Smooth muscle cell (in vitro differentiated cells): ENCODE measurements at regions not wholly inside any gene's neighbourhood (a gene's known extent, or its start where the extent isn't known, plus 50 kb on each side); places are given as distances from the start of the nearest gene placed in this dataset.

ENCODE experiments used
- DNase-seq: peaks from one replicate; lab custom pipeline; 2025; ENCODE audit not compliant: unreplicated experiment; lab: John Stamatoyannopoulos, UW
- H2AFZ ChIP-seq: fragments of 200-600 bp; sonication (generic); 2 replicates; pipeline ENCODE4 v1.6.0; 2016; ENCODE audit warnings: antibody characterized with exemption, low read depth, mild to moderate bottlenecking
- H3F3A ChIP-seq: fragments of 200-600 bp; sonication (generic); 2 replicates; pipeline ENCODE4 v1.6.0; 2017; ENCODE audit warnings: antibody characterized with exemption, low read depth
- H3K27ac ChIP-seq: fragments of 200-600 bp; sonication (generic); 2 replicates; pipeline ENCODE4 v1.5.1; 2016; ENCODE audit warnings: low read depth, mild to moderate bottlenecking
- H3K27me3 ChIP-seq: fragments of 200-600 bp; sonication (generic); 2 replicates; pipeline ENCODE4 v1.6.1; 2016; ENCODE audit warnings: low read depth, mild to moderate bottlenecking
- H3K36me3 ChIP-seq: fragments of 200-600 bp; sonication (generic); 2 replicates; pipeline ENCODE4 v1.5.1; 2016; ENCODE audit warnings: low read depth
- H3K4me1 ChIP-seq: fragments of 200-600 bp; sonication (generic); 2 replicates; pipeline ENCODE4 v1.5.1; 2016; ENCODE audit warnings: low read depth
- H3K4me2 ChIP-seq: fragments of 200-600 bp; sonication (generic); 2 replicates; pipeline ENCODE4 v1.6.0; 2016; ENCODE audit warnings: mild to moderate bottlenecking
- H3K4me3 ChIP-seq: fragments of 200-600 bp; sonication (generic); 2 replicates; pipeline ENCODE4 v1.5.1; 2016; ENCODE audit warnings: mild to moderate bottlenecking
- H3K79me2 ChIP-seq: fragments of 200-600 bp; sonication (generic); 2 replicates; pipeline ENCODE4 v1.6.0; 2016; ENCODE audit warnings: low read depth, mild to moderate bottlenecking
- H3K9ac ChIP-seq: fragments of 200-600 bp; sonication (generic); 2 replicates; pipeline ENCODE4 v1.6.0; 2016; ENCODE audit warnings: low read depth
- H3K9me3 ChIP-seq: fragments of 200-600 bp; sonication (generic); replicated peaks from 2 replicates; pipeline ENCODE4 v1.5.1; 2016; ENCODE audit warnings: low read depth
- H4K20me1 ChIP-seq: fragments of 200-600 bp; sonication (generic); 2 replicates; pipeline ENCODE4 v1.6.0; 2016; ENCODE audit warnings: low read depth
- CTCF ChIP-seq: fragments of 200-600 bp; sonication (generic); IDR thresholded peaks from 2 replicates; pipeline ENCODE4 v1.5.1; 2017; ENCODE audit warnings: borderline replicate concordance, mild to moderate bottlenecking, antibody characterized with exemption; ENCODE audit not compliant: insufficient read depth, poor library complexity, severe bottlenecking
- WGBS: methylation state at CpG from one replicate; pipeline ENCODE4 v1.1.7; 2016; ENCODE audit warnings: low lambda C conversion rate; 5-methylcytosine and 5-hydroxymethylcytosine counted together

- no peak overlapping the region for H3K27ac ChIP-seq
- H3K4me2 ChIP-seq, result no peak overlapping the region
- no peak overlapping the region for H3K9ac ChIP-seq
- H3F3A ChIP-seq, result no peaks in the 10 kb centered on the region
- 77% methylated on average over 3 of the region's 3 CpGs for WGBS
- TF ChIP-seq CTCF, result peak; percentile 48
- no peaks in the 10 kb centered on the region for H3K4me1 ChIP-seq
- H3K4me3 ChIP-seq, result no peak overlapping the region
- no peaks in the 10 kb centered on the region for H4K20me1 ChIP-seq
- H3K79me2 ChIP-seq, result no peaks in the 10 kb centered on the region
- H2AFZ ChIP-seq, result no peak overlapping the region
- DNase-seq, result no peak
- H3K9me3 ChIP-seq, result no peaks in the 10 kb centered on the region
- no peaks in the 10 kb centered on the region for H3K36me3 ChIP-seq
- H3K27me3 ChIP-seq, result no peaks in the 10 kb centered on the region
Measured at GRCh38 chr12:78470354-78471195, 394.0 kb upstream of the SYT1 start.

- Histone ChIP-seq H3K27me3 (no peaks in the 10 kb centered on the region), H2AFZ (no peak overlapping the region), H3K36me3 (no peaks in the 10 kb centered on the region), H3K4me3 (no peak overlapping the region), H3K4me2 (no peak overlapping the region), H3K27ac (no peak overlapping the region), H3K9me3 (no peaks in the 10 kb centered on the region), H3K9ac (no peak overlapping the region), H3K4me1 (no peaks in the 10 kb centered on the region), H3F3A (no peaks in the 10 kb centered on the region), H4K20me1 (no peaks in the 10 kb centered on the region), H3K79me2 (no peaks in the 10 kb centered on the region)
- WGBS, result 72% methylated on average over 2 of the region's 2 CpGs
- no peak for DNase-seq
- no peak for TF ChIP-seq CTCF
Measured at GRCh38 chr12:78473136-78473535, 391.4 kb upstream of the SYT1 start.

GRCh38 chr12:78473561-78473960 is 391.0 kb upstream of the SYT1 start:
- 95% methylated on average over 4 of the region's 4 CpGs for WGBS
- Histone ChIP-seq H3K4me1 (no peaks in the 10 kb centered on the region), H3K79me2 (no peaks in the 10 kb centered on the region), H3K4me2 (no peak overlapping the region), H2AFZ (no peak overlapping the region), H4K20me1 (no peaks in the 10 kb centered on the region), H3K9ac (no peak overlapping the region), H3F3A (no peaks in the 10 kb centered on the region), H3K4me3 (no peak overlapping the region), H3K27me3 (no peaks in the 10 kb centered on the region), H3K9me3 (no peaks in the 10 kb centered on the region), H3K27ac (no peak overlapping the region), H3K36me3 (no peaks in the 10 kb centered on the region)
- no peak for TF ChIP-seq CTCF
- no peak for DNase-seq
